ENCODE measurements at regions not wholly inside any gene's neighbourhood (a gene's known extent, or its start where the extent isn't known, plus 50 kb on each side); places are given as distances from the start of the nearest gene placed in this dataset.
"Not testable (repeated sequence)": the region's sequence is repeated elsewhere in the genome, so short reads cannot be mapped to it uniquely, and the experiment has no call there.

DNA sequence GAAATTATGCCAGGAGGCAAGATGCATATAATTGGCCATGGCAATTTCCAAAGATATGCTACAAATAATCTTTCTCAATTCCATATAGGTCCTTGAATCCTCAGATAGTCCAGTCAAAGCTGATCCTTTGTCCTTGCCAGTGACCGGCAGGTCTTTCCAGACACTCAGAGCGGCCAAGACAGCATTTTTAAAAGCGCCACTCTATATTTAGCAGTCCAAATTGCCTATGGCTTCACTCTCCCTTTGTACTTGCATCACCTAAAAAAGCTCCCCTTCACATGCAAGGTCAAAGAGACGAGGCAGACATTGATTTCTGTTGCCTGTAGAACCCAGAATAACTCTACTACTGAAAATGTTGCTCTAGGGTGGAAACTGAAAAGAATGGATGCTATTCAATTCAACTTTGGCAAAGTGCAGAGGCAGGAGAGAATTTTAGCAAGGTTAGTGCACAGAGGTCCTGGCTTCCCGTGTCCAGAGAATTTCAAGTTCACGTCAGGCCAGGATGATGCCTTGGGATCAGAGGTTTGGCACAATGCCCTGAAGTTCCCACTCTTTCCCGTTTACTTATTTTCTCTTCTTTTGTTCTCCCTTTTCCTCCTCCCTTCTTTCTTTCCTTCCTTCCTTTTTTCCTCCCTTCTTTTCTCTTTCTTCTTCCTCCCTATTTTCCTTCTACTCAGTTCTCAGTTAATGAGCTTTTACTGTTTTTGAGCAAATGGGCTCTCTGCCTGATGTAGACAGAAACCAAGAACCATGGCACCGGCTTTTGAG lies 108.5 kb downstream of the KCNK1 start:
- intact Hi-C loops (cut with DNase I; ENCODE audit: low total_unique reads) (no loop called here), in situ Hi-C loops (cut with MboI; ENCODE audit: low pct_ligation_motif_present in 1 of 4, low pct_unique_long_range_greater_than_20kb in 1 of 4, low sequenced_read_pairs in 3 of 4) (no loop called here)
- Histone ChIP-seq H3K4me3 (no peak overlapping the region), H3K27me3 (no peaks in the 10 kb centered on the region), H3K4me1 (no peaks in the 10 kb centered on the region), H3K27ac (no peak overlapping the region), H3K36me3 (no peaks in the 10 kb centered on the region), H3K9me3 (no peaks in the 10 kb centered on the region)
- TF ChIP-seq POLR2A (IDR thresholded peaks at IDR 0.05) (no peak), EP300 (IDR thresholded peaks at IDR 0.05; ENCODE audit: low read depth) (no peak), POLR2AphosphoS5 (IDR thresholded peaks at IDR 0.05) (no peak)
- TF ChIP-seq, protein P1, sequence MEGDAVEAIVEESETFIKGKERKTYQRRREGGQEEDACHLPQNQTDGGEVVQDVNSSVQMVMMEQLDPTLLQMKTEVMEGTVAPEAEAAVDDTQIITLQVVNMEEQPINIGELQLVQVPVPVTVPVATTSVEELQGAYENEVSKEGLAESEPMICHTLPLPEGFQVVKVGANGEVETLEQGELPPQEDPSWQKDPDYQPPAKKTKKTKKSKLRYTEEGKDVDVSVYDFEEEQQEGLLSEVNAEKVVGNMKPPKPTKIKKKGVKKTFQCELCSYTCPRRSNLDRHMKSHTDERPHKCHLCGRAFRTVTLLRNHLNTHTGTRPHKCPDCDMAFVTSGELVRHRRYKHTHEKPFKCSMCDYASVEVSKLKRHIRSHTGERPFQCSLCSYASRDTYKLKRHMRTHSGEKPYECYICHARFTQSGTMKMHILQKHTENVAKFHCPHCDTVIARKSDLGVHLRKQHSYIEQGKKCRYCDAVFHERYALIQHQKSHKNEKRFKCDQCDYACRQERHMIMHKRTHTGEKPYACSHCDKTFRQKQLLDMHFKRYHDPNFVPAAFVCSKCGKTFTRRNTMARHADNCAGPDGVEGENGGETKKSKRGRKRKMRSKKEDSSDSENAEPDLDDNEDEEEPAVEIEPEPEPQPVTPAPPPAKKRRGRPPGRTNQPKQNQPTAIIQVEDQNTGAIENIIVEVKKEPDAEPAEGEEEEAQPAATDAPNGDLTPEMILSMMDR (IDR thresholded peaks at IDR 0.05): no peak
- WGBS, 2 donors (ENCODE audit: low coverage in 1 of 2): 69 to 70% methylated on average over 3 to 8 of the region's 8 CpGs
- DNase-seq: no peak

DNA sequence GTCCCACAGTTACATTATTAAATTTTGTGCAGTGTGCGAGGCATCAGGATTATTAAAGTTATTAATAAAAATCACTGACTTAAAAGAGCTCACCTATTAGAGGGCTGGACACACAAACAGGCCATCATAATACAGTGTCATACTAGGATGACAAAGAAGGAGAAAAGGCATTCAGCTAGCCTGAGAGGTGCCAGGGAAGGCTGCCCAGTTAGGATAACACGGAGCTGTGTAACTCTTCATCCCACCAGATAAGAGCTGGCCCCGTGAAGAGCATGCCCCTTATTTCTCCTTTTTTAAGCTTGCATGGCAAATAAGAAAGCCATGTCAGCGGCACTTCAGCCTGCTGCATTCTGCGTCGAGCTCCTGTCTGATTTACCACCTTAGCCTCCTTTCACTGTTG lies 109.5 kb downstream of the KCNK1 start:
- TF ChIP-seq EP300 (IDR thresholded peaks at IDR 0.05; ENCODE audit: low read depth) (no peak), POLR2A (IDR thresholded peaks at IDR 0.05) (no peak), POLR2AphosphoS5 (IDR thresholded peaks at IDR 0.05) (no peak)
- TF ChIP-seq, protein P1 (IDR thresholded peaks at IDR 0.05): no peak
- WGBS, 2 donors (ENCODE audit: low coverage in 1 of 2): 85 to 94% methylated on average over 6 of the region's 6 CpGs
- intact Hi-C loops (cut with DNase I; ENCODE audit: low total_unique reads): no loop called here

DNA sequence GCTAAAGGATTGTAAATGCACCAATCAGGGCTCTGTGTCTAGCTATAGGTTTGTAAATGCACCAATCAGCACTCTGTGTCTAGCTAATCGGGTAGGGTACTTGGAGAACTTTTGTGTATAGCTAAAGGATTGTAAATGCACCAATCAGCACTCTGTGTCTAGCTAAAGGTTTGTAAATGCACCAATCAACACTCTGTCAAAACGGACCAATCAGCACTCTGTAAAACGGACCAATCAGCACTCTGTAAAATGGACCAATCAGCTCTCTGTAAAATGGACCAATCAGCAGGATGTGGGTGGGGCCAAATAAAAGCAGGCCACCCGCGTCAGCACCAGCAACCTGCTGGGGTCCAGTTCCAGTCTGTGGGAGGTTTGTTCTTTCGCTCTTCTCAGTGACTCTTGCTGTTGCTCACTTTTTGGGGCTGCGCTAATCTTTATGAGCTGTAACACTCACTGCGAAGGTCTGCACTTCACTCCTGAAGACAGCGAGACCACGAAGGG lies 110.3 kb downstream of the KCNK1 start:
- WGBS, 2 donors (ENCODE audit: low coverage in 1 of 2): 96% methylated on average over 3 to 10 of the region's 10 CpGs

More for the DNA sequence above, 109.5 kb downstream of the KCNK1 start:
- in situ Hi-C loops (cut with MboI; ENCODE audit: low pct_ligation_motif_present in 1 of 4, low pct_unique_long_range_greater_than_20kb in 1 of 4, low sequenced_read_pairs in 3 of 4): no loop called here
- Histone ChIP-seq H3K9me3 (no peaks in the 10 kb centered on the region), H3K36me3 (no peaks in the 10 kb centered on the region), H3K27ac (no peak overlapping the region), H3K27me3 (no peaks in the 10 kb centered on the region), H3K4me3 (no peak overlapping the region), H3K4me1 (no peaks in the 10 kb centered on the region)
- no peak for DNase-seq

DNA sequence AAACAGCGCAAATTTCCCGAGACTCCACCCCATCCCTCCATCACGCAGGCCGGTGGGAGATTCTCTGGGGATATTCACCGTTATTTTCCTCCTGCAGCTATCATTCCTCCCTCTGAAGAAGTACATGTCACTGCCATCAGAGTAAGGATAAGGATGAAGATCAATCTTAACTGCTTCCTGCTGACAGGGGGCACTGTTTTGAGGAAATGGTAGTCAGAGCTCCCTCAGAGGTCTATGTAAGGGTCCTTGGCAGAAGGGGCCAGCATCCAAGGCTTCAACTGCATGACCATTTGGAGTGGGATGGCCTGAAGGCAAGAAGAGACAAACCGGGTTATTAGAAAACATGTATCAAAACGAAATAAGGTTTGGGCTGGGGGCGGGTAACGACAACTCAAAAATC lies 111.5 kb downstream of the KCNK1 start:
- no peaks in the 10 kb centered on the region for H3K36me3 ChIP-seq
- no peaks in the 10 kb centered on the region for H3K27me3 ChIP-seq
- intact Hi-C loops (cut with DNase I; ENCODE audit: low total_unique reads) (no loop called here), in situ Hi-C loops (cut with MboI; ENCODE audit: low pct_ligation_motif_present in 1 of 4, low pct_unique_long_range_greater_than_20kb in 1 of 4, low sequenced_read_pairs in 3 of 4) (no loop called here)
- no peaks in the 10 kb centered on the region for H3K9me3 ChIP-seq
- H3K4me1 ChIP-seq: no peaks in the 10 kb centered on the region
- no peak for TF ChIP-seq POLR2A (IDR thresholded peaks at IDR 0.05)
- TF ChIP-seq POLR2AphosphoS5 (IDR thresholded peaks at IDR 0.05): no peak
- TF ChIP-seq, protein P1 (IDR thresholded peaks at IDR 0.05): no peak
- no peak for TF ChIP-seq EP300 (IDR thresholded peaks at IDR 0.05; ENCODE audit: low read depth)
- H3K27ac ChIP-seq: no peak overlapping the region
- H3K4me3 ChIP-seq: no peak overlapping the region
- 89 to 90% methylated on average over 9 of the region's 9 CpGs for WGBS, 2 donors (ENCODE audit: low coverage in 1 of 2)
- no peak for DNase-seq

More for the DNA sequence above, 110.3 kb downstream of the KCNK1 start:
- H3K36me3 ChIP-seq; in situ Hi-C loops (cut with MboI; ENCODE audit: low pct_ligation_motif_present in 1 of 4, low pct_unique_long_range_greater_than_20kb in 1 of 4, low sequenced_read_pairs in 3 of 4); H3K9me3 ChIP-seq; H3K27me3 ChIP-seq; H3K4me3 ChIP-seq; DNase-seq; H3K27ac ChIP-seq; H3K4me1 ChIP-seq; intact Hi-C loops (cut with DNase I; ENCODE audit: low total_unique reads): not testable (repeated sequence)

Data from transverse colon (tissue), 4 donors.